K562 (cell line): ENCODE measurements at regions not wholly inside any gene's neighbourhood (a gene's known extent, or its start where the extent isn't known, plus 50 kb on each side); places are given as distances from the start of the nearest gene placed in this dataset.

ENCODE experiments used
- ATAC-seq: fragments of 200-7000 bp; cut with Tn5 transposase; 3 replicates; pipeline ENCODE4 v1.9.1; 2020; ENCODE audit warnings: moderate library complexity
- BruUV-seq: library from RNA; stranded (reverse); fragments of 400-500 nt; replicated peaks from 2 replicates; lab custom pipeline; 2021; lab: Mats Ljungman, UMichigan
- CTCF ChIA-PET: fragments of 300-600 bp; formaldehyde crosslinking; extraction: SDS; loops from one replicate; lab custom pipeline; 2021; ENCODE audit warnings: low intra/inter-chr PET ratio; lab: Yijun Ruan, JAX
- POLR2A ChIA-PET: fragments of 300-600, 350-650 bp; sonication (Branson Sonifier 250); formaldehyde crosslinking; extraction: SDS; loops from one replicate; lab custom pipeline; 2021; ENCODE audit warnings: antibody characterized with exemption, inconsistent platforms; lab: Yijun Ruan, JAX
- DNase-seq, 4 experiments: peaks; one replicate each; pipeline versions ENCODE4 v3.0.0 to v3.0.0-alpha.2; 2011 to 2018; ENCODE audit warnings: low spot score in 3 of 4, mixed read lengths in 3 of 4; ENCODE audit errors: extremely low read depth in 1 of 4
- FAIRE-seq: peaks from 2 replicates; lab custom pipeline; 2011; peaks lifted over from hg19 to GRCh38; lab: Jason Lieb, UNC
- H2AFZ ChIP-seq: 2 replicates; pipeline ENCODE4 v1.6.0; 2011; ENCODE audit warnings: low read depth, low read length, control low read depth, inconsistent platforms
- H3K27ac ChIP-seq: fragments of 200-600 bp; 3 replicates; pipeline ENCODE4 v1.8.0; 2011; ENCODE audit warnings: low read depth, mild to moderate bottlenecking, control low read depth, inconsistent platforms, low read length, moderate library complexity, mixed read lengths; ENCODE audit errors: extremely low read depth
- H3K27me3 ChIP-seq, 2 experiments: fragments of 300-600 bp in 1 of 2; 2 replicates in 1 of 2; 3 replicates in 1 of 2; pipeline versions ENCODE4 v1.6.0 to v1.8.0; 2011; ENCODE audit warnings: inconsistent platforms in 2 of 2, low read length in 2 of 2, mild to moderate bottlenecking in 1 of 2, mixed read lengths in 1 of 2, moderate library complexity in 1 of 2; ENCODE audit not compliant: control insufficient read depth in 2 of 2, insufficient read depth in 2 of 2
- H3K36me3 ChIP-seq: fragments of 300-600 bp; 3 replicates; pipeline ENCODE4 v1.8.0; 2011; ENCODE audit warnings: mild to moderate bottlenecking, low read length, inconsistent platforms; ENCODE audit not compliant: control insufficient read depth, insufficient read depth
- H3K4me1 ChIP-seq, 2 experiments: fragments of 200-600 bp in 1 of 2; replicated peaks in 1 of 2; 2 replicates in 1 of 2; 3 replicates in 1 of 2; pipeline versions ENCODE4 v1.5.1 to v1.8.0; 2011; ENCODE audit warnings: inconsistent platforms in 2 of 2, low read length in 2 of 2, mild to moderate bottlenecking in 1 of 2, mixed read lengths in 1 of 2, moderate library complexity in 1 of 2; ENCODE audit not compliant: control insufficient read depth in 2 of 2, insufficient read depth in 2 of 2
- H3K4me2 ChIP-seq: 2 replicates; pipeline ENCODE4 v1.6.1; 2011; ENCODE audit warnings: low read length, control low read depth, inconsistent platforms, mixed read lengths; ENCODE audit not compliant: insufficient read depth
- H3K4me3 ChIP-seq: fragments of 200-600 bp; sonication (generic), shearing (Covaris generic); 2 replicates; pipeline ENCODE4 v1.5.1; 2016; ENCODE audit warnings: control low read depth, inconsistent platforms
- H3K79me2 ChIP-seq: fragments of 200-600 bp; 3 replicates; pipeline ENCODE4 v1.8.0; 2011; ENCODE audit warnings: low read length, inconsistent platforms; ENCODE audit not compliant: control insufficient read depth, insufficient read depth
- H3K9ac ChIP-seq, 2 experiments: 2 replicates each; pipeline versions ENCODE4 v1.6.0 to v1.6.1; 2011; ENCODE audit warnings: low read depth in 2 of 2, low read length in 2 of 2, control low read depth in 1 of 2, inconsistent platforms in 1 of 2, mild to moderate bottlenecking in 1 of 2, mixed read lengths in 1 of 2; ENCODE audit not compliant: insufficient read depth in 1 of 2
- H3K9me1 ChIP-seq: one replicate; pipeline ENCODE4 v1.6.0; 2011; ENCODE audit warnings: inconsistent platforms, mild to moderate bottlenecking, low read length, moderate library complexity; ENCODE audit not compliant: control insufficient read depth, insufficient read depth
- H3K9me3 ChIP-seq: replicated peaks from 2 replicates; pipeline ENCODE4 v1.5.1; 2011; ENCODE audit warnings: low read depth, low read length, inconsistent platforms; ENCODE audit not compliant: control insufficient read depth, insufficient read depth
- H4K20me1 ChIP-seq: replicated peaks from 2 replicates; pipeline ENCODE4 v1.6.1; 2011; ENCODE audit warnings: low read length, inconsistent platforms, mixed read lengths; ENCODE audit not compliant: control insufficient read depth, insufficient read depth
- BCOR ChIP-seq: fragments of 450-650 bp; IDR thresholded peaks from 2 replicates; pipeline ENCODE4 v1.6.1; 2016
- C11orf30 ChIP-seq: fragments of 450-650 bp; IDR thresholded peaks from 2 replicates; pipeline ENCODE4 v1.6.1; 2016; ENCODE audit warnings: low read depth, mild to moderate bottlenecking
- HLTF ChIP-seq: fragments of 450-650 bp; IDR thresholded peaks from 2 replicates; pipeline ENCODE4 v1.6.1; 2016
- L3MBTL2 ChIP-seq: fragments of 450-650 bp; IDR thresholded peaks from 2 replicates; pipeline ENCODE4 v1.6.1; 2016; ENCODE audit warnings: mild to moderate bottlenecking, moderate library complexity
- NCOA6 ChIP-seq: fragments of 450-650 bp; IDR thresholded peaks from 2 replicates; pipeline ENCODE4 v1.6.1; 2017; ENCODE audit warnings: mild to moderate bottlenecking
- NONO ChIP-seq, 2 experiments: fragments of 200-400 bp in 1 of 2; fragments of 450-650 bp in 1 of 2; formaldehyde crosslinking in 1 of 2; IDR thresholded peaks; 2 replicates each; pipeline ENCODE4 v1.6.1; 2017; ENCODE audit warnings: low read depth in 2 of 2, mild to moderate bottlenecking in 2 of 2, moderate library complexity in 2 of 2, low read length in 1 of 2
- PHF21A ChIP-seq: fragments of 450-650 bp; IDR thresholded peaks from 2 replicates; pipeline ENCODE4 v1.6.1; 2017; ENCODE audit warnings: low read depth, borderline replicate concordance
- PHTF2 ChIP-seq: fragments of 250-450 bp; sonication (Bioruptor Pico); IDR thresholded peaks from 2 replicates; pipeline ENCODE4 v1.5.0; 2021; ENCODE audit warnings: mild to moderate bottlenecking
- PRMT5 ChIP-seq: sonication (generic); formaldehyde crosslinking; IDR thresholded peaks from 2 replicates; pipeline ENCODE4 v1.5.0; 2020; ENCODE audit warnings: missing genetic modification reagents
- SAFB2 ChIP-seq: fragments of 200-400 bp; formaldehyde crosslinking; IDR thresholded peaks from 2 replicates; pipeline ENCODE4 v1.6.1; 2018; ENCODE audit warnings: borderline replicate concordance, low read length, low read depth, moderate library complexity; ENCODE audit not compliant: severe bottlenecking
- ZBTB17 ChIP-seq: fragments of 450-650 bp; formaldehyde crosslinking; IDR thresholded peaks from 2 replicates; pipeline ENCODE4 v1.4.0; 2020; ENCODE audit warnings: mild to moderate bottlenecking
- ZNF263 ChIP-seq: sonication (generic); formaldehyde crosslinking; IDR thresholded peaks from 2 replicates; pipeline ENCODE4 v1.8.0; 2022; ENCODE audit warnings: mild to moderate bottlenecking, missing genetic modification reagents, borderline replicate concordance
- ZNF707 ChIP-seq: fragments of 250-450 bp; sonication (Bioruptor Pico); conservative IDR thresholded peaks from 2 replicates; pipeline ENCODE4 v1.8.0; 2022; ENCODE audit warnings: inconsistent platforms, mild to moderate bottlenecking, moderate library complexity
- ZNF76 ChIP-seq: fragments of 250-450 bp; sonication (Bioruptor Pico); IDR thresholded peaks from 2 replicates; pipeline ENCODE4 v1.4.0; 2020; ENCODE audit warnings: mild to moderate bottlenecking, moderate library complexity, borderline replicate concordance
- WGBS: fragments of 100-300 bp; shearing (Covaris generic); methylation state at CpG from one replicate; pipeline ENCODE4 v1.1.6; 2016; ENCODE audit warnings: low coverage, mixed read lengths; ENCODE audit not compliant: insufficient coverage; ENCODE audit errors: missing lambda C conversion rate; 5-methylcytosine and 5-hydroxymethylcytosine counted together
- in situ Hi-C: fragments of 300-500 bp; cut with MboI; formaldehyde crosslinking; loops from 4 replicates; pipeline ENCODE4 v1.15.0; 2018; ENCODE audit warnings: inconsistent platforms, mixed read lengths
- intact Hi-C: fragments of 100-400 bp; cut with micrococcal nuclease; formaldehyde crosslinking; loops from 2 replicates; pipeline ENCODE4 v1.14.2; 2022
- TF ChIP-seq, protein P1 (sequence below): sonication (generic); formaldehyde crosslinking; IDR thresholded peaks from 2 replicates; pipeline ENCODE4 v1.4.0; 2020; ENCODE audit warnings: mild to moderate bottlenecking, missing genetic modification reagents
- TF ChIP-seq, protein P2 (sequence below): sonication (generic); formaldehyde crosslinking; IDR thresholded peaks from 2 replicates; pipeline ENCODE4 v1.8.1; 2023; ENCODE audit warnings: mild to moderate bottlenecking, missing genetic modification reagents, moderate library complexity
- TF ChIP-seq, protein P3 (sequence below): IDR thresholded peaks from 3 replicates; pipeline ENCODE4 v1.6.1; 2011; ENCODE audit warnings: borderline replicate concordance, mild to moderate bottlenecking; ENCODE audit not compliant: insufficient read length, insufficient read depth
- TF ChIP-seq, protein P4 (sequence below): fragments of 250-450 bp; sonication (Bioruptor Pico); IDR thresholded peaks from 2 replicates; pipeline ENCODE4 v1.5.0; 2020; ENCODE audit warnings: mild to moderate bottlenecking, borderline replicate concordance

DNA sequence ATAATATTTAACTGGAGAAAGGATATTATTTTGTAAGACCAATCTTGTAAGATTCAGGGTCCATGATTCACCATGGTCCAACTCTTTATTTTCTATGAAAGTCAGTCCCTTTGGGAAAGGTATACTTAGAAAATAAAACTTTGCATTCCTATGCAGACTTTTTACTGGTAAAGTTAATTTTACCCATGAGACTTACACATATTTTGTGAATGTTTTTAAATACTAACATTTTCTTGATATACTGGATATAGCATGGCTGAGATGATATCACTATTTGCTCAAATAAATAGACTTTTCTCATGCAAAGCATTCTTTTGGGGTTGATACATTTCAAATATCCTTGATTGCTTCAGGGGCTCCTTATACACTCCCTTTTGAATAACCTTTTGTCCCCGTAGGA lies 512.1 kb downstream of the MAN2A1 start:
- TF ChIP-seq HLTF (no peak), ZNF263 (CRISPR knock-in tag) (no peak), ZNF76 (CRISPR knock-in tag) (no peak), C11orf30 (no peak), PHTF2 (no peak), L3MBTL2 (no peak), BCOR (no peak), ZNF707 (no peak), SAFB2 (no peak), NONO (IDR thresholded peaks at IDR 0.05; ENCODE audit: low read depth in 2 of 2, low read length in 1 of 2) (no peak), ZBTB17 (CRISPR knock-in tag) (no peak), PHF21A (no peak), PRMT5 (CRISPR knock-in tag) (no peak), NCOA6 (no peak)
- TF ChIP-seq, protein P1, sequence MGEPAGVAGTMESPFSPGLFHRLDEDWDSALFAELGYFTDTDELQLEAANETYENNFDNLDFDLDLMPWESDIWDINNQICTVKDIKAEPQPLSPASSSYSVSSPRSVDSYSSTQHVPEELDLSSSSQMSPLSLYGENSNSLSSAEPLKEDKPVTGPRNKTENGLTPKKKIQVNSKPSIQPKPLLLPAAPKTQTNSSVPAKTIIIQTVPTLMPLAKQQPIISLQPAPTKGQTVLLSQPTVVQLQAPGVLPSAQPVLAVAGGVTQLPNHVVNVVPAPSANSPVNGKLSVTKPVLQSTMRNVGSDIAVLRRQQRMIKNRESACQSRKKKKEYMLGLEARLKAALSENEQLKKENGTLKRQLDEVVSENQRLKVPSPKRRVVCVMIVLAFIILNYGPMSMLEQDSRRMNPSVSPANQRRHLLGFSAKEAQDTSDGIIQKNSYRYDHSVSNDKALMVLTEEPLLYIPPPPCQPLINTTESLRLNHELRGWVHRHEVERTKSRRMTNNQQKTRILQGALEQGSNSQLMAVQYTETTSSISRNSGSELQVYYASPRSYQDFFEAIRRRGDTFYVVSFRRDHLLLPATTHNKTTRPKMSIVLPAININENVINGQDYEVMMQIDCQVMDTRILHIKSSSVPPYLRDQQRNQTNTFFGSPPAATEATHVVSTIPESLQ (CRISPR knock-in tag): no peak
- TF ChIP-seq, protein P2, sequence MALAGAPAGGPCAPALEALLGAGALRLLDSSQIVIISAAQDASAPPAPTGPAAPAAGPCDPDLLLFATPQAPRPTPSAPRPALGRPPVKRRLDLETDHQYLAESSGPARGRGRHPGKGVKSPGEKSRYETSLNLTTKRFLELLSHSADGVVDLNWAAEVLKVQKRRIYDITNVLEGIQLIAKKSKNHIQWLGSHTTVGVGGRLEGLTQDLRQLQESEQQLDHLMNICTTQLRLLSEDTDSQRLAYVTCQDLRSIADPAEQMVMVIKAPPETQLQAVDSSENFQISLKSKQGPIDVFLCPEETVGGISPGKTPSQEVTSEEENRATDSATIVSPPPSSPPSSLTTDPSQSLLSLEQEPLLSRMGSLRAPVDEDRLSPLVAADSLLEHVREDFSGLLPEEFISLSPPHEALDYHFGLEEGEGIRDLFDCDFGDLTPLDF: no peak
- TF ChIP-seq, protein P3, sequence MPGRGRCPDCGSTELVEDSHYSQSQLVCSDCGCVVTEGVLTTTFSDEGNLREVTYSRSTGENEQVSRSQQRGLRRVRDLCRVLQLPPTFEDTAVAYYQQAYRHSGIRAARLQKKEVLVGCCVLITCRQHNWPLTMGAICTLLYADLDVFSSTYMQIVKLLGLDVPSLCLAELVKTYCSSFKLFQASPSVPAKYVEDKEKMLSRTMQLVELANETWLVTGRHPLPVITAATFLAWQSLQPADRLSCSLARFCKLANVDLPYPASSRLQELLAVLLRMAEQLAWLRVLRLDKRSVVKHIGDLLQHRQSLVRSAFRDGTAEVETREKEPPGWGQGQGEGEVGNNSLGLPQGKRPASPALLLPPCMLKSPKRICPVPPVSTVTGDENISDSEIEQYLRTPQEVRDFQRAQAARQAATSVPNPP: no peak
- TF ChIP-seq, protein P4, sequence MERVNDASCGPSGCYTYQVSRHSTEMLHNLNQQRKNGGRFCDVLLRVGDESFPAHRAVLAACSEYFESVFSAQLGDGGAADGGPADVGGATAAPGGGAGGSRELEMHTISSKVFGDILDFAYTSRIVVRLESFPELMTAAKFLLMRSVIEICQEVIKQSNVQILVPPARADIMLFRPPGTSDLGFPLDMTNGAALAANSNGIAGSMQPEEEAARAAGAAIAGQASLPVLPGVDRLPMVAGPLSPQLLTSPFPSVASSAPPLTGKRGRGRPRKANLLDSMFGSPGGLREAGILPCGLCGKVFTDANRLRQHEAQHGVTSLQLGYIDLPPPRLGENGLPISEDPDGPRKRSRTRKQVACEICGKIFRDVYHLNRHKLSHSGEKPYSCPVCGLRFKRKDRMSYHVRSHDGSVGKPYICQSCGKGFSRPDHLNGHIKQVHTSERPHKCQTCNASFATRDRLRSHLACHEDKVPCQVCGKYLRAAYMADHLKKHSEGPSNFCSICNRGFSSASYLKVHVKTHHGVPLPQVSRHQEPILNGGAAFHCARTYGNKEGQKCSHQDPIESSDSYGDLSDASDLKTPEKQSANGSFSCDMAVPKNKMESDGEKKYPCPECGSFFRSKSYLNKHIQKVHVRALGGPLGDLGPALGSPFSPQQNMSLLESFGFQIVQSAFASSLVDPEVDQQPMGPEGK (CRISPR knock-in tag): no peak
- Histone ChIP-seq H4K20me1 (no peaks in the 10 kb centered on the region), H3K4me2 (no peak overlapping the region), H3K79me2 (no peaks in the 10 kb centered on the region), H3K9me3 (no peaks in the 10 kb centered on the region), H3K36me3 (no peaks in the 10 kb centered on the region), H3K4me3 (no peak overlapping the region), H2AFZ (no peak overlapping the region), H3K27ac (no peak overlapping the region), H3K9me1 (no peaks in the 10 kb centered on the region), H3K4me1 (no peaks in the 10 kb centered on the region), H3K9ac (no peak overlapping the region), H3K27me3 (no peaks in the 10 kb centered on the region)
- 0% methylated on average over 1 of the region's 1 CpG for WGBS
- ATAC-seq (no peak), FAIRE-seq (no peak), DNase-seq (no peak)
- ChIA-PET CTCF (no interaction called here), POLR2A (no interaction called here)
- in situ Hi-C loops (no loop called here), intact Hi-C loops (no loop called here)
- BruUV-seq: no TSS peak
